Upper lobe of right lung (tissue), 1 donor: ENCODE measurements at regions not wholly inside any gene's neighbourhood (a gene's known extent, or its start where the extent isn't known, plus 50 kb on each side); places are given as distances from the start of the nearest gene placed in this dataset.

Source experiments
- ATAC-seq: fragments of 200-7000 bp; cut with Tn5 transposase; one replicate; pipeline ENCODE4 v1.9.1; 2020; ENCODE audit warnings: mild to moderate bottlenecking, moderate library complexity
- DNase-seq: peaks from one replicate; pipeline ENCODE4 v3.0.0-alpha.2; 2020
- H3K27ac ChIP-seq: fragments of 200-600 bp; one replicate; pipeline ENCODE4 v1.8.0; 2022
- H3K27me3 ChIP-seq: fragments of 200-600 bp; one replicate; pipeline ENCODE4 v1.8.0; 2022; ENCODE audit warnings: mild to moderate bottlenecking
- H3K36me3 ChIP-seq: fragments of 200-600 bp; one replicate; pipeline ENCODE4 v1.8.0; 2022
- H3K4me1 ChIP-seq: fragments of 200-600 bp; one replicate; pipeline ENCODE4 v1.8.0; 2022
- H3K4me3 ChIP-seq: fragments of 200-600 bp; one replicate; pipeline ENCODE4 v1.8.0; 2022; ENCODE audit warnings: mild to moderate bottlenecking
- H3K9me3 ChIP-seq: fragments of 200-600 bp; one replicate; pipeline ENCODE4 v1.8.0; 2022
- intact Hi-C: fragments of 100-400 bp; cut with DNase I; formaldehyde crosslinking; loops from one replicate; pipeline ENCODE4 v1.11.0; 2022
- TF ChIP-seq, protein P1 (sequence below): fragments of 200-600 bp; IDR thresholded peaks from one replicate; pipeline ENCODE4 v1.8.0; 2022; ENCODE audit warnings: antibody characterized with exemption
- donor health status: DM: no; HTN: yes; CAD: no; lungs with severe emphysema.

DNA sequence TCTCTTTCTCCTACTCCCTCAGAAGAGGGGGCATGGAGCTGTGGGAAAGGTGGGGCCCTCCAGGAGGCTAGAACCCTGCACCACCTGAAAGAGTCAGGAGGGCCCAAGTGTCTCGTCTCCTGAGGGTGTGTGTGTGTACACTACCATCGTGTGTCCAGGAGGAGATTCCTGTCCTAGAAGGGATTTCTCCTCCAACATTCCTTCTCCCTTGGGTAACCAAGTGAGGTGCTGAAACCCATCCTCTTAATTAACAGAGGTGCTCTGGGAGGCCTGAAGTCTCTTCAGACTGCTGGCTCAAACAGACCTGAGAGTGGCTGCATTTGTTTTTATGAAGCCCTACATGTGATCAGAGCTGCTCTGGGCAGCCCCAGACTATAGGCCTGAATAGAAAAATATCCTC lies 61.1 kb upstream of the FAM169A start:
- no peaks in the 10 kb centered on the region for H3K9me3 ChIP-seq
- H3K27ac ChIP-seq = no peak overlapping the region
- no peaks in the 10 kb centered on the region for H3K36me3 ChIP-seq
- ATAC-seq (peak; percentile 20), DNase-seq (no peak)
- TF ChIP-seq, protein P1, sequence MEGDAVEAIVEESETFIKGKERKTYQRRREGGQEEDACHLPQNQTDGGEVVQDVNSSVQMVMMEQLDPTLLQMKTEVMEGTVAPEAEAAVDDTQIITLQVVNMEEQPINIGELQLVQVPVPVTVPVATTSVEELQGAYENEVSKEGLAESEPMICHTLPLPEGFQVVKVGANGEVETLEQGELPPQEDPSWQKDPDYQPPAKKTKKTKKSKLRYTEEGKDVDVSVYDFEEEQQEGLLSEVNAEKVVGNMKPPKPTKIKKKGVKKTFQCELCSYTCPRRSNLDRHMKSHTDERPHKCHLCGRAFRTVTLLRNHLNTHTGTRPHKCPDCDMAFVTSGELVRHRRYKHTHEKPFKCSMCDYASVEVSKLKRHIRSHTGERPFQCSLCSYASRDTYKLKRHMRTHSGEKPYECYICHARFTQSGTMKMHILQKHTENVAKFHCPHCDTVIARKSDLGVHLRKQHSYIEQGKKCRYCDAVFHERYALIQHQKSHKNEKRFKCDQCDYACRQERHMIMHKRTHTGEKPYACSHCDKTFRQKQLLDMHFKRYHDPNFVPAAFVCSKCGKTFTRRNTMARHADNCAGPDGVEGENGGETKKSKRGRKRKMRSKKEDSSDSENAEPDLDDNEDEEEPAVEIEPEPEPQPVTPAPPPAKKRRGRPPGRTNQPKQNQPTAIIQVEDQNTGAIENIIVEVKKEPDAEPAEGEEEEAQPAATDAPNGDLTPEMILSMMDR = no peak
- H3K4me1 ChIP-seq = no peaks in the 10 kb centered on the region
- H3K4me3 ChIP-seq = no peak overlapping the region
- intact Hi-C loops = no loop called here
- H3K27me3 ChIP-seq = no peaks in the 10 kb centered on the region

DNA sequence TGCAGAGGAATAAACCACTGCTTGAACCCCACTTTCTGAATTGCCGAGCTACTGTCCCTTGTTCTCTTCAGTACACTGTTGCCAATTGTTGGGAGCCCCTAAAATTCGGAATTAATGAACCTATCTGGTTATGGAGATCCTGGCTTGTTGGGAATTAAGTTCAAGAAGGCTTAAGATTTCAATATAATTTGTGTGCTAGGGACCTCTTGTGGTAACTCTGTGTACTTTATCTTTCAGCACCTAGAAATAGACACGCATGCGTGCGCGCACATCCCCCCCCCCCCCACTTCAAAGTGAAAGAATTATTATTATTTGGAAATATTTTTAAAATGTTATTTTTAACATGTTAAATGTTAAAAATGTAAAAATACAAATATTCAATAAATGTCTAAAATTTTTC lies 53.3 kb upstream of the FAM169A start:
- Histone ChIP-seq H3K4me3 (no peak overlapping the region), H3K36me3 (no peaks in the 10 kb centered on the region), H3K9me3 (no peaks in the 10 kb centered on the region), H3K4me1 (no peaks in the 10 kb centered on the region), H3K27me3 (no peaks in the 10 kb centered on the region), H3K27ac (no peak overlapping the region)
- intact Hi-C loops = no loop called here
- no peak for DNase-seq
- ATAC-seq = peak; percentile 68
- TF ChIP-seq, protein P1 = peak; percentile 50

DNA sequence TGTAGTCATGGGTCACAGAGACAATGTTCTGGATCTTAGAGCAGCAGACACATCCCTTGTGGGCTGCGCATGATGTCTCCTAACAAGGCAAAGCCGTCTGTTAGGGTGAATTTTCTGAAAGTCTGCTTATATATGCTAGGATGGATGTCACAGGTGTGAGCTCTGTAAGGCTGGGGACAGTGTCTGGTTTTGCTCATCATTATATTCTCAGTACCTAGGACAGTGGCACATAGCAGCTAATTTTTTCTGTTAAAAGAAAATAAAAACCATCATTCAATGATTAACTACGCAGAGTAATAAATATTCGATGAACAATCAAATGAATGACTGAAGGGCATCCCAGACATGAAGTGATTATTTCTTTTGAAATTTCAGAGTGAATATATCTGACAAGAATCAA lies 52.9 kb upstream of the FAM169A start:
- intact Hi-C loops = no loop called here
- Histone ChIP-seq H3K27me3 (no peaks in the 10 kb centered on the region), H3K9me3 (no peaks in the 10 kb centered on the region), H3K4me1 (no peaks in the 10 kb centered on the region), H3K27ac (no peak overlapping the region), H3K36me3 (no peaks in the 10 kb centered on the region), H3K4me3 (no peak overlapping the region)
- TF ChIP-seq, protein P1 = no peak
- DNase-seq (no peak), ATAC-seq (no peak)

DNA sequence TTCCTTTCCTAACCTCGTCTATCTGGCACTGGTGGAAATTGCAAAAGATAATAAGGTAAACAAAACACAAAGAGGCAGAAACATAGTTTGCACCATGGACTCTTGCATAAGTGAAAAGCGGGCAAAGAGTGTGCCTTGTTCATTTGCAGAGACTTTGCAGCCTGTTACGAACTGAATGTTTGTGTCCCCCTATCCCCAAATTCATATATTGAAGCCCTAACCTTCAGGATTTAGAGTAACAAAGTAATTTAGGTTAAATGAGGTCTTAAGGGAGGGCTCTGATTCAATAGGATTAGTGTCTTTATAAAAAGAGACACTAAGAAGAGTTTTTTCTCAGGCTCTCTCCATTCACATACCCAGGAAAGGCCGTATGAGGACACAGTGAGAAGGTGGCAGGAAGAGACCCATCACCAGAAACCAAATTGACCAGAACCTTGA lies 52.1 kb upstream of the FAM169A start:
- H3K9me3 ChIP-seq = no peaks in the 10 kb centered on the region
- no peak overlapping the region for H3K4me3 ChIP-seq
- H3K36me3 ChIP-seq = no peaks in the 10 kb centered on the region
- no peak for DNase-seq
- TF ChIP-seq, protein P1 = no peak
- ATAC-seq = no peak
- intact Hi-C loops = no loop called here
- H3K4me1 ChIP-seq = no peaks in the 10 kb centered on the region
- H3K27ac ChIP-seq = no peak overlapping the region
- peaks cover 3% of the 10 kb centered on the region for H3K27me3 ChIP-seq

DNA sequence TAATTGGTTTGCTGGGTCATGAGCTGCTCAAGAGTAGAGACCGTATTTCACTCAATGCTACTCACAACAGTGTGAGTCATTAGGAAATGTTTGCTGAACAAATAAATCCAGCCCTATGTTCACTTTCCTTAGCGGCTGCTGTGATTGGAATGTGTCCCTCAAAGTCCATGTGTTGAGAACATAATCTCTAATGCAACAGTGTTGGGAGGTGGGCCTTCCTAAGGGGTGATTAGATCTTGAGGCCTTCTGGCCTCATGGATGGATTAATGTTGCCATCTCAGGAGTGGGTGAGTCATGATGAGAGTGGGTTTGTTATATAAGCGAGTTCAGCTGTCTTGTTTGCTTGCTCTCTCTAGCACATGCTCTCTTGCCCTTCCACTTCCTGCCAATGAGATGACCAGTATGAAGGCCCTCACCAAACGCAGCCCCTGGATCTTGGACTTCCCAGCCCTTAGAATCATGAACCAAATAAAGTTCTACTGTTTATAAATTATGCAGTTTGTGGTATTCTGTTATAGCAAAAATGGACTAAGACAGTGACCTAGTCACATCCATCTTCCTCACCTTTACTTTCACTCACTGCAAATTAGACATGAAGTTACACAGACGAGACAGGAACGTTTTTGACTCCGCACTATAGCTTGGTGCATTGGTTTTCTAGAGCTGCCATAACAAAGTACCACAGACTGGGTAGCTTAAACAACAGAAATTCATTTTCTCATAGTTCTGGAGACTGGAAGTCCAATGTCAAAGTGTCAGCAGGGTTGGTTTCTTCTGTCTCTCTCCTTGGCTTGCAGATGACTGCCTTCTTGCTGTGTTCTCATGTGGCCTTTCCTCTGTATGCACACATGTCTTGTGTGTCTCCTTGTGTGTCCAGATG lies 50.9 kb upstream of the FAM169A start:
- TF ChIP-seq, protein P1 = no peak

More for the DNA sequence above, 50.9 kb upstream of the FAM169A start:
- Histone ChIP-seq H3K4me1 (no peaks in the 10 kb centered on the region), H3K27ac (no peak overlapping the region), H3K4me3 (no peak overlapping the region), H3K36me3 (no peaks in the 10 kb centered on the region), H3K27me3 (peaks cover 4% of the 10 kb centered on the region), H3K9me3 (no peaks in the 10 kb centered on the region)
- DNase-seq (no peak), ATAC-seq (peak; percentile 93)
- intact Hi-C loops = no loop called here
